ENCODE measurements at regions not wholly inside any gene's neighbourhood (a gene's known extent, or its start where the extent isn't known, plus 50 kb on each side); places are given as distances from the start of the nearest gene placed in this dataset.
"Not testable (repeated sequence)": the region's sequence is repeated elsewhere in the genome, so short reads cannot be mapped to it uniquely, and the experiment has no call there.

DNA sequence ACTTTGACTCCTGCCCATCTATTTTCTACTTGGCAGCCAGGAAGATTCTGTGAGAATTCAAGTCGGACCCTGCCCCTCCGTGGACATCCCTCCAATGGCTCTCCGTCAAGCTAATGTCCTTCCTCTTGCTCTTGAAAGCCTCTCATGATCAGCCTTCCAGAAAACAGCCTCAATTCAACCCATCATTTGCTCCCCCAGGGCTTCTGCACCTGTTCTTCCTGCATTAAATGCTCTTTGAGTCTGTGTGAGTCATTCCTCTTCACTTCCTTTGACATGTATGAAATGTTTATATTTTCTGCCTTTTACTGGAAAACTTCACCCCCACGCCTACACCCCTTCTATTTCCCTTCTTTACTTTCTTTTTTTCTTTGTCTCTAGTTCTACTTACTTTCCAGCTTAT lies 734.1 kb upstream of the ZP4 start:
- peak in 2 of 3 experiments; percentile 47 to 80 for DNase-seq

DNA sequence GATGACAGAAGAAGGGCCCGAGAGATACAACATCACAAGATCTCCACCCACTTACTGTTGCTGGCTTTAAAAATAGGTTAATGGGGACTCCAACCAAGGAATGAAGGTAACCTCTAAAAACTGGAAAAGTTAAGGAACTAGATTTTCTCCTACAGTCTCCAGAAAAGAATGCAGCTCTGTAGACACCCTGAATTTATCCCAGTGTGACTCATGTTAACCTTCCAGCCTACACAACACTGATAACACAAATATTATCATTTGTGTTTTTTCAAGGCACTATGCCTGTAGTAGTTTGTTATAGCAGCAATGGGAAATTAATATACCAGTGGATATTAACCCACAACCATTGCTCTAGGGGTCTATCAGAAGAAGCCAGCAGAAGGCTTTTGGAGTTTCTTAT lies 730.7 kb upstream of the ZP4 start:
- no peak for DNase-seq

DNA sequence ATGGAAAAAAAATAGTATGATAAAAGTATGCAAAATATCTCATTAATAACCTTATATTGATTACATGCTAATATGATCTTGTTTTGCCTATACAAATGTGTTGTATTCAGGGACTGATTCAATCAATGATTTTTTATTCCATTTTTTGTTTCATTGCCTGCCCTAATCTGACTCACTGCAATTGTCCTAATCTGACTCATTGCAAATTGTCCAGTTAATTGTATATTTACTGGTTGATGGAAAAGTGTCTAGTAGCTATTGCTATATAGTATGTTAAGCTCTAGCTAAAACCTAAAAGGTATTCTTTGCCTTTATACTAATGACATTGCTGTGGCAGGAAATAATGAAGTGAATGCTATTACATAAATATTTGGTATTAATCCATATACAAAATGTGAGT lies 728.9 kb upstream of the ZP4 start:
- DNase-seq: no peak

DNA sequence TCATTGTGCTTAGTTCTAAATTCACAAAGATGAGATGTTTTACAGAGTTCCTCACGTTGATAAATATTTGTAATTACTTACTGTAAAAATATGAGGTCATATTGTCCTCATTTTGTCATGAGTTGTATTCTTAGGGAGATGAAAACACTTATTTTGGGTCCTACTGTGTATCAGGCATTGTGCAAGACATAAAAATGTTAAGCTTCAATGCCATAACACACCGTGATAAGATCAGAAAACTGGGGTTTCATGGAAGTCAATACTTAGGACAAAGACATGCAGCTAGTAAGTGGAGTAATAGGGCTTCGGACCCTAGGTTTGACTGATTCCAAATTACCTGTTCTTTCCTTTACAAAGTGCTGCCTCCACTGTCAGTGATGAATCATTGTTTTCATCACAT lies 720.7 kb upstream of the ZP4 start:
- DNase-seq: no peak

DNA sequence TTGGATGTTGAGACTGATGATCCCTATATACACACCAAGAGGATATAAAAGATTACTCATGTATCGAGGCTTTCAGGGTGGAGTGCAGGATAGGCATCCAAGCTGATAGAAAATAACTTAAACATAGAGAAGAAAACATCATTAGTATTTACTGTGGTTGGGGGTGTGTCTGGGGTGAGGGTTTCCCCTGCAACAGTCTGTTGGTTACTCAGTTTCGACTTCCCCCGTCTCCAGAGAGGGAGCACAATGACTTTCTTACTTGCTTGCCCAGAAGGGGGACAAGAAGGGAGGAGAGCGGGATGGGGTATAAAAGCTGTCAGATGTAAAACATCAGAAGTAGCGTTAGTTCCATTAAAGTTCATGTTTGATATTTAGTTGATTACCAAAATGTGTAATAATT lies 717.4 kb upstream of the ZP4 start:
- no peak for DNase-seq

DNA sequence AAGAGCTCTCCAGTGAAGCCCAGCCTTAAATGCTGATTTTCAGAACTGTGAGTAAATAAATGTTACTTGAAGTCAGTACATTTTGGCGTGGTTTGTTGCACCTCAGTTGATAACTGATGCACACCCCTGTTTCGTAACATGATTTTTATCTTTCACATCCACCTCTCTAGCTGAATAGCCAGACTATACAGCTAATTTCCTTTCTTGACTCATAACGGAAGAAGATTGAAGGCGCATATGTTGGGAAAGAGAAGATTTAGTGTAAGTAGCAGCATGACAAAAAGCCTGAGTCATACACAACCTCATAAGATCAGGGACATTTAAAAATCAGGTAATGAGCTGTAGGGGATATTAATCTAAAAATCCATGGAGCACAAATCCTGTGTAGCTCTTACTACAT lies 716.2 kb upstream of the ZP4 start:
- no peak for DNase-seq

DNA sequence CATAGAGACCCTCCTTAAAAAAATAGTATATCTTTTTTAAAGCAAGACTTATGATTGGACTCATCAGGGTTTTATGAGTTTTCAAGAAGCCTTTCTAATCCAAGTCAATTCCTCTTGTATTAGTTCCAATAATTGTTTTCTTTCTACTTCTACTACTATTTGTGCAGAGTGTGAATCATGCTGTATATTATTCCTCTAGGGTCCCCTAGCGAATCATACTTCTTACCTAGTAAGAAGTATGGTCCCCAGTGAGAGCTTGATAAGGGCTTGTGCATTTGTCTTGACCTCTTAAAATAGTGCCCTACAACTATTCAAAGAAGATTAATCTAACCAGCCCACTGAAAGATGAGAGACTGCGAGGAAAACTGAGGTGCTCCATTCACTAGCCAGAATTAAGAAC lies 715.7 kb upstream of the ZP4 start:
- DNase-seq: no peak

DNA sequence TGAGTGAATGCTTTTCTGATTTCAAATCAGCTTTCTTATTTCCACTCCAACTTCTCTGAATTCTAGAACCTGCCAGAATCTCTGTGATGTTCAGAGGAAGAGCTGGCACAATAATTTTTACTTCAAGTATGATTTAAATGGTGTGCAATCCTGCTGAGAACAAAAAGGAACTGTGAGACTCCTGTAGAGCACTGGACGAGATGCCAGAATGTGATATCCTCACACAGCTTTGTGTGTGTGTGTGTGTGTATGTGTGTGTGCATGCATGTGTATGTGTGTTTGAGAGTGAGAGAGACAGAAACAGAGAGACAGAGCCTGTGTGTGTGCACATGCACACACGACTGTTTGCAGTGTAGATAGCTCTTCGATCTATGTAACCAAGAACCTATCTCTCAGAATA lies 713.6 kb upstream of the ZP4 start:
- DNase-seq: peak in 1 of 3 experiments; percentile 13

DNA sequence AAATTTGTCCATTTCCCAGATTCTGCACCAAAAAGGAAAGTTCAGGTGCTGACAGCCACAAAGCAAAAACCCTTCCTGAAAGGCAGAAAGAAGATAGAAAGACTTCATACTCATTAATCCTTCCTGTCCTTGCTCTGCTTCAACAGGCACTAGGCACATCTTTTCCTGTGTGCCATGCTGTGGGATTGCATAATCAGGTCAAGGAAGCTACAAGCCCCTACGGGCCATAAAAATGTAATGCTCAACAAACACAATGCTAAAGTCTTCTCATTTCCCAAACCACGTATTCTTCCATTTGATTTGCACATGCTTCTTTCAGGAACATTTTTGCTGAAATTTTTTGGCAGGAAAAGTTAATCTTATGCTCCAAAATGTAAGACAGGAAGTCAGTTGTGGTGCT lies 710.9 kb upstream of the ZP4 start:
- DNase-seq: not testable (repeated sequence)

DNA sequence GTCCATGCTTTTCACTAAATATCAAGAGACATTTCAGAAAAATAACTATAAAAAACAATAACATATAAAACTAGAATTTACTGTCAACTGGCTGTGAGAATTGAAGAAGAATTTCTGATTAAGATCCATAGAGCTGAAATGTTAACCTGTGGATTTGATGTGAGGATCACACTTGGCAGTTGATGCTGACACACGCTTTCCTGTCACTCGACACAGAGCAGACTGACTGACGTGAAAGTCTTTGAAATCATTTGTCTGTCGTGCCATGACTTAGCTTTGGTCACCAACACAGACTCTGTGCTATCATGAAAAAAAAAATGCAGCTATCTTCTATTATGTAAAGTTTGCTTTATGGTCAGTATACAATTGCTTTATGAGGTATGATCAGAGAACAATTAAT lies 706.0 kb upstream of the ZP4 start:
- no peak for DNase-seq

DNA sequence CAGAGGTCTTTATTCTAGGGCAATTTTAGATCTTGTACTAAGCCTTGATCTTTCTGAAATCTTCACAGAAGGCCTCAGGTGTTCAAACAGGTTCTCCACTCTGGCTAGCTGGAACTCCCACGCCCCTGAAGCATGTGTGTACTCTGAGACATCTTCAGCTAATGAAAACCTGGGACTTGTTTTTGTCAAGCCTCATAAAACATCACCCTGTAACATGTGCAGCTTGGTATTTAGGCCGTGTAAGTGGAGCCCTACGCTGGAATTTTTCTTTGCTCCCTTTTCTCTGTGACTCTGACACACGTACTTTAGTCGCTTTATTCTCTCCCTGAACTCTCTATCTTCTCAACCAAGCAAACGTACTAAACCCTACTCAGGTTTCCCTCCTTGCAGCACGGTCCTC lies 701.9 kb upstream of the ZP4 start:
- peak in 1 of 3 experiments; percentile 10 for DNase-seq

DNA sequence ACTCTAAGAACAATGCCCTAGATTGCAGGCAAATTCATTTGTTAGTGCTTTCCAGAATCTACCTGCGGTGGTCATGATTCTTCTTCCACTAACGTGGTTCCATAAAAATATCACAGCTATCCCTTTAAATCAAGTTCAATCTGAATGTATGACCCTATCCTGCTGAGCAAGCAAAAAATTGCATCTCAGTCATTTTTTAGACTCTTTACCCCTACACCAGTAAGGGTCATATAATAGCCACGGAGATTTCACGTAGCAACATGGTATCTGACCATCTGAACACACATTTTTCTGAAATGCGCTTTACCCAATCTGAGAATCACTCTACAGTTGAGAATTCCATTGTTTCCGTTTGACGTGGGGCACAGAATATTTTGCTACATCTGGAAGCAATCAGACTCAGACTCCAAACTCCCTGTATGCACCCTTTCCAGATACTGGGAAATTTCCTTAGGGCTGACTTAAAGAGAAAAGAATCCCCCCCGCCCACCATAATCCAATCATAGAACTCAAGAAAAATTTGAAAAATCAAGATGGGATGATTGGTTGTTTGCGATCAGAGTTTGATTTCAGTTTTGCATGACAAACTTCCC lies 699.2 kb upstream of the ZP4 start:
- no peak for DNase-seq

DNA sequence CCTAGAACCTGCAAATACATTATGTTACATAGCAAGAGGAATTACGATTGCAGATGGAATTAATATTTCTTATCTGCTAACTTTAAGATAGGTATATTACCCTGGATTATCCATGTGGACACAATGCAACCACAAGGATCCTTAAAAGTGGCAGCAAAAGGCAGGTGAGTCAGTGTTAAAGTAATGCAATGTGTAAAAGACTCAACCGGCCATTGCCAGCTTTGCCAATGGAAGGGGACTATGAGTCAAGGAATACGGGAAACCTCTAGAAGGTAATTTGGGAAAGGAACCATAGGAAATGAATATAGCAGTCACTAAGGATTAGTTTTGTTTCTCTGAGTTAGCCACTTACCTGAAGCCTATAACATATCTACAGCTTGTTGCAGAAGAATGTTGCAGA lies 692.1 kb upstream of the ZP4 start:
- no peak for DNase-seq

DNA sequence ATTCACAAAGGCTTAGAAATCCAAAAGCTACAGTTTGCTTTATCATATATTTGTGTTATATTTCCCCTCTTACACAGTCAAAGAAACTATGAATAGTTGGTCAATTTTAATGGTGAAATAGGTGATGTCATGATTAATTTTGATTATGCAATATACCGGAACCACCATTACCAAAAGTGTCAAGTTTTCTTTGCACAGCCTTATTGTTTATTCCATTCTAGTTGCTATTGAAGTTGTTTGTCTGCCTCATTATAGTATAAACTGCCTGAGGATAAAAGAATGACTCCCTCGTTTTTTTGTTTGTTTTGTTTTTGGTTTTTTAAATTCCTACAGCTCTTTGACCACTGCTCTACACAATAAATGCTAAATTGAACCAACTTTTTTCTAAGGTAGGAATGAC lies 690.6 kb upstream of the ZP4 start:
- DNase-seq: no peak

DNA sequence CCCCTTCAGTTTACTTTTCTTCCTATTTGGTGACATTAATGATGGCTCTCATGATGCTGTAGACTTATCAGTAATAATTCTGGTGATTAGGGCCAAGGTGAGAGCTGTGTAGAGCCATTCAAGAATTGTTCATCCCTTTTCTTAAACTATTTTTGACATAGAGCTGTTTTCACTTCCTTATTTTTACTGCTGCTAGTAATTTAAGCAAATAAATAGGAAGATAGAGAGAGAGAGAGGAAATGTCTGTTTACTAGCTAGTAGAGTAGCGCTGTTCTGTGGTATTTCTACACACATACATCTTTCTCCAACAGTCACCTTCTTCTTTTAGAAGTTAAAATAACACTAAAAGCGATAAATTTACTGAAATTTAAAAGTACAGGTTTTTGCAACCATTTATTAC lies 678.0 kb upstream of the ZP4 start:
- no peak for DNase-seq

DNA sequence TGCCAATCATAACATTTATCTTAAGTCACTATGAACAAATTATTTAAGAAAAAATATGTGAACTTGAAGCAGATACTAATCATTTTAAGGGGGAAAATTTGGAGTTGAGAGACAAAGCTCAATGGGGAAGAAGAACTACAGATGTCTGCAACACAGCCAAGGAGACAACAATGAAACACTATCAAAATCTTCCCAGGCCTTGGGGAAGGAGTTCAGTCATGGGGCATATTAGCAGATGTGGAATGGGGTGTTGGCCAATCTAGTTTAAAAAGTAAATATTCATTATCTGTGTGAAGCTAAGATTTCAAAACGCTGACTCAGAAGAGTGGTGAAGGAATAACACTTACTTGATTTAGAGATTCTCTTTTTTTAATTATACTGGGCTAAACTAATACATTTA lies 671.6 kb upstream of the ZP4 start:
- no peak for DNase-seq

DNA sequence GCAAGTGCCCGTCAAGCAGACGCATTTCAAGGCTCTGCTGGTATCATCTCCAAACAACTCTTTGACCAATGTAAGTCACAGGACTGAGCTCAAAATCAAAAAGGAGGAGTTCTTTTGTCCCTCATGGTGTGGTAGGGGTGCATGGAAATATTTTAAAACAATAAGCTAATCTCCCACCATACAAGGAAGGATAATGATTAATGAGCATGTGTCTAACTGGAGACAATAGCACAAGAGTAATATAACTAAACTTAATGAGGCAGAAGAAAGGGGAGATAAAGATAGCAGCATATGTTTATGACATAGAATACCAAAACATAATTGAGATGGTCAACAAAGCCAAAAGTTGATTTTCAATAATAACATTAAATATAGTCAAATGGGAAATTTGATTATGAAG lies 668.0 kb upstream of the ZP4 start:
- DNase-seq: no peak

DNA sequence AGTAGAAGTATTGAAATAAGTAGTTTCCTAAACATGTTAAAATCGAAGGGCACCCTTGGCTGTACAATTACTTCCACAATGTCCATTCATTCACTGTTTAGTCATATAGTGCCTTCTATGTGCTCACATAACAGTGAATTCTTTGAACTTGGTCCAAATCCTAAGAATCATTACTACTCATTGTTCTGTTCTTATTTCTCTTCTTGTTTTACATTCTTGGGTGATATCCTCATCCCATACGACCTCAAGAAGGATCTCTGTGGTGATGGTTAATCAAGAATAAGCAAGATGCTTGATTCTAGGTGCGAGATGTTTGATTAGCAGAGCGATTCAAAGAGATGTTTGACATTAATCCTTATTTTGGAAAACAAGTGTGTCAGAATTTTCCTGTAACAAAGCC lies 667.4 kb upstream of the ZP4 start:
- no peak for DNase-seq

DNA sequence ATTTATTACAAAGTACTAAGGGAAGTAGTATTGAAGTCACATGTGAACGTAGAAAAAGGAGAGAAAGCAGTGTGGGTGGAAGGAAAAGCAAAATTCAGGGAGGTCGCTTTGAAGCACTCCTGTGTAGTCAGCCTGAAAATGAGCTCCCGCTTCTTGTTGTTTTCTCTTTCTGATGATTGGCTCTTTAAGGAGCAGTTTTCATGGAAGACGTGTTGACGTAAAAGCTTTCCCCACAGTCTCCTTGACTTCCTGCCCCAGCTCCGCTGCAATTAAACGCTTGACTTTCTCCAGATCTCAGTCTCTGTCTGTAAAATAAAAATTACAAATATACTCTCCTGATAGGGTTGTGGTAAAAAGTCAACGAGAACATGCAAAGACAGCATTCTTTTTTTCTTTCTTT lies 661.5 kb upstream of the ZP4 start:
- no peak for DNase-seq

DNA sequence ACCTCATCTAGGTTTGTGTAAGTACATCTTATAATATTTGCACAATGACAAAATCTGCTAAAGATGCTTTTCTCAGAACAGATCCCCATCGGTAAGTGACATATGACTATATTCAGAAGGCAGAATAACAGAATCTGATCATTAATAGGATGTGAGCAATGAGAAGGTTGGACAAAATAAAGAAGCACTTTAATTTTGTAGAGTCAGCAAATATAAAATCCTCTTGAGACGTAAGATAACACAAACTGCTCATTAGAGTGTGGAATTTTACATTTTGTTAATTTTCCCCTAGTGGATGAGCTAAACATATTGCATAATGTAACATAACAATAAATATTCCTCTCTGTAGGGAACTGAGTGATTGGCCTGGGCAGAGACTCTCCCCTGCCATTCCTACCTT lies 658.4 kb upstream of the ZP4 start:
- DNase-seq: no peak

DNA sequence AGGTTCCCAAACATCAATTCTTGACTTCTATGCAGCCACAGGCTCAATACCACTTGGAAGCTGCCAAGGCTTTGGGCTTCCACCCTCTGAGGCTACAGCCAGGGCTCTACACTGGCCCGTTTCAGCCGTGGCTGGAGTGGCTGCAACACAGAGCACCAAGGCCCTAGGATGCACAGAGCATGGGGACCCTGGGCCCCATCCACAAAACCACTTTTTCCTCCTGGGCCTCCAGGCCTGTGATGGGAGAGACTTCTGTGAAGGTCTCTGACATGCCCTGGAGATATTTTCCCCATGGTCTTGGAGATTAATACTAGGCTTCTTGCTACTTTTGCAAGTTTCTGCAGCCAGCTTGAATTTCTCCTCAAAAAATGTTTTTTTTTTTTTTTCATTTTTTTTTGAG lies 655.4 kb upstream of the ZP4 start:
- no peak for DNase-seq

DNA sequence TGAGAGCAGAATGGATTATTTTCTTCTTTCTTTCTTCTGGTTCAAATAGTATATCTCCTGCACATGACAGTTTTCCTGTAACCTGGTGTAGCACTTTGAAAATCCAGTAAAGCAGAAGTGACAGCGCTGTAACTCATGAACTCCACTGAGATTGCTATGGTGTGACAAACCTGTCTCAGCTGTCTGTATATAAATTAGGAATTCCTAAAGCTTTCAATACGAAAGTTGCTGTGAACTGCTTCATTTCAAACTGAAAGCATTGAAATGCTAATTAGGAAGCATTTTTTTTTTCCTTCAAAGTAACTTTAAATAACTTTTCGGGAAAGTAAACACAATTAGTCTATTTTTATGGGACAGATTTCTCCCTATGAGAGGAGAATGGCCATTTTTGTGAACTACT lies 646.9 kb upstream of the ZP4 start:
- no peak for DNase-seq

DNA sequence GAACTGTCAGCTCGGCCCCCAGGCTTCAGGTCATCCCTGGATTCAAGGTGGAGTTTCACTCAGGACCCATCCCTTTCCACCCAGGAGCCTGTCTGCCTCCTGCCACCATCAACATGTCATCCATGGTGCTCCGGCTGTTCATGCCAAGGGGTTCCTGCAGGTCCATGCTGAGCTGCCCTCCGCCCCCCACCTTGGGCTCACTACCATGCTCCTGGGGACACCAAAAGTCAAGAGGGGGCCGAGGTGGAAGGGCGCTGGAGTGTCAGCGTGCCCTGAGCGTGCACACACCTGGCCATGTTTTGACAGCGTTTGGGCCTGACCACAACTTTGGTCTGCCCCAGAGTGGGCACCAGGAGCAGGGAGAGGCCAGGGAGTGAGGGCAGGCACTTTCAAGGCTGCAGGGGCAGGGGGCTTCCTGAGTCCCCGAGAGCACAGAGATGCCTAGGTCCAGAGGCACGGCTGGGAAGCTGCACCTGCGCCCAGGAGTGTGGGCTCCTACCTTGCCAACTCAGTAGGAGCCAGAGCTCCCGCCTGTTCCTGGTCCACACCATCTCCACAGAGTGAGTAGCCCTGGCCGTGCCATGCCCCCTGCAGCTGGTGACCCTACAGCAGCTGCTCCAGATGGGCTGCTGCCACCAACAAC lies 639.6 kb upstream of the ZP4 start:
- DNase-seq: no peak

DNA sequence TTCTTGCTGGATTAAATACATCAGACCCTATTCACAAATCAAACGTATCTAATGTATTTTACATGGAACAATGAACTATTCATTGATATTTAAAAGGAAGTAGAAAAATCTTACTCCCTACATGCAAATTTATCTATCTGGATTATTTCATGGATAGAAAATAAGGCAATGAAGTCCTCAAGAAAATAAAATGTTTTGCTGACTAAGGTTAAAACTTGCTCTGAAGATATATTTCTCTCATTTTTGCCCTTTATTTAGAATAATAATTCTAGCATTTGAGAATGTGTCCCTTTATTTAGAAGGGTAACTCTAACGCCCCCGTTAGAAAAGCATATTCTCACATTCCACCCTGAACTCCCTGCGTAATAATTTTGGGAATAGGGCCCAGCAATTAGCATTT lies 627.0 kb upstream of the ZP4 start:
- DNase-seq: no peak

DNA sequence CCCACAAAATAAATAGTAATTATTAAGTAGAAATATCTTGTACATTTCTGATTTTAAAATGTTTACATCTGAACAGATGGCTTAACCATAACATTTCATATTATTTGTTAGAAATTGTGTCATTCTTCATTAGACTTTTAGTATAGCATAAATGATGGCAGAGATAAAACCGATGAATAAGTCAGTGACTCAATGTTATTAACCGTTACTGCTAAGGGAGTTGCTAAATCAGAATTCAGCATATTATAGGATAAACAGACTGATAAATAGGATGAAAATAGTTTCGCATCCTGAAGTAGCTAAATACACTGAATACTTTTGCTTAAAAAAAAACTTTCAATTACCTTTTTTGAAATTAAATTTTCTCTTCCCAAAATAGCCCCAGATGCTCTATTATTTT lies 610.6 kb upstream of the ZP4 start:
- DNase-seq: no peak

DNA sequence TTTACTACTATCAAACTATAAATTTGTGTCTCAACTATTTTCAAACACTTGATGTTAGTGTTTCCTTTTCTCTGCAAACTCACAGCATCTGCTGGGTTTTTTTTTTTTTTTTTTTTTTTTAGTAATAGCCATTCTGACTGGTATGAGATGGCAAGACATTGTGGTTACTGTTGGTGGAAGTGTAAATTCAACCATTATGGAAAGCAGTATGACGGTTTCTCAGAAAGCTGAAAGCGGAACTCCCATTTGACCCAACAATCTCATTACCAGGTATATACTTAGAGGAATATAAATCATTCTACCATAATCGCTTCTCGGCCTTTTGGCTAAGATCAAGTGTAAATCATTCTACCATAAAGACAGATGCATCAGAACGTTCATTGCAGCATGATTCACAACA lies 608.3 kb upstream of the ZP4 start:
- no peak for DNase-seq

Measured in NCI-H1417 (cell line).